ACHN (cell line): ENCODE measurements at regions not wholly inside any gene's neighbourhood (a gene's known extent, or its start where the extent isn't known, plus 50 kb on each side); places are given as distances from the start of the nearest gene placed in this dataset.
"Not testable (repeated sequence)": the region's sequence is repeated elsewhere in the genome, so short reads cannot be mapped to it uniquely, and the experiment has no call there.

ENCODE experiments used
- DNase-seq: peaks from one replicate; pipeline ENCODE4 v3.0.0-alpha.2; 2015
- in situ Hi-C: cut with HindIII; loops from 2 replicates; pipeline ENCODE4 v1.10.0; 2017; ENCODE audit warnings: low sequenced_read_pairs, low pct_ligation_motif_present, low pct_unique_long_range_greater_than_20kb

DNA sequence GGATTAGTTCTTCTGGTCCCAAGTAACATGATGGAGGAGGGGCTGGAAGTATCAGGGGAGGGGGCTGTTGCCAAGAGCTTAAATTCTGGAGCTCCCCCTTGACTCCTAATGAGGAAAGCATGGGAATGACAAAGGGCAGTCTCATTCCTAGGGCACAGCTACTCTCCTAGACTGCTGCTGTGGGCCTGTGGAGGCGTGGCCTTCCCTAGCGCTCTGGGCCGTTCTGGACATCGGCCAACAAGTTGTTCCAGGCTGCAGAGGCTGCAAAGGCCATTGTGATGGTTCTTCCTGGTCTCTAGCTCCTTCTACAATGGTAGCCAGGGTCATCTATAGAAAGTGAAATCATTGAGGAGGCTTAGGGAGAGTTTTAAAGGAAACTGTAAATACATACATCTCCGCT, 916.6 kb downstream of the DIAPH3 start:
- no peak for DNase-seq
- in situ Hi-C loops: no loop called here

DNA sequence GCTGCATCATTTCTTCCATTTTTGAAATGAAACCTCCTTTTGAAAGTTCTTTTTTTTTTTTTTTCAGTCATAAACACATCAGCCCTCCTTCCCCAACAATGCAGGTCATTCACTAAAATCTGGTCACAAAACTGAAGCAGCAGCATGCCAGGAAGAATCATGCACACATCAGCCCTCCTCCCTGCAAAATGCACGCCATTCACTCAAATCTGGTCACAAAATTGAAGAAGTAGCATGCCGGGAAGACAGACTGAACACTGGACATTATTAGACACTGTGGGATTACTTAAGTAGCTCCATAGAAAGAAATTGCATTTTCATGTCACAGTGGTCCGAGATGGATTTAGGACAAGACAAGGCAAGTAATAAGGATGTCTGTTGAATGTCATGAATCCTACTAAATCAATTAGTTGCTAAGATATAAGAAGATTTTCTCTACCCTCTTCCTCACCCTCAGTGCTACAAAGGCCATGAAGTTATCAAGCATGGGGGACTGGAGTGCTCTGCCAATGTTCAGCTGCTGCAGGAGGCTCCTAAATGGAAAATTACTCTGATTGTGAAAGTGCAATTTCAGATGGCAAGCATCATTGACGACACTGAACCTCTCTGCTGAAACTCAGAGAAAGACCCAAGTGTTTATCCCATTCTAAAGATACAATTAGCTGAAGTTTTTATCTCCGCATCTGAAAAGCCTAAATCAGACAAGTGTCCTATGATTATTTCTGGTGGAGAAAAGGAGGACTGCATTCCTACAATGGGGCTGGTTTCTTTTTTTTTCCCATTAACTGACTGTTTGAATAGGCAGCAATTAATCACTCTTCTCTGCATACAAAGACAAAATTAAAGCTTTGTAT, 913.2 kb downstream of the DIAPH3 start:
- in situ Hi-C loops: no loop called here

DNA sequence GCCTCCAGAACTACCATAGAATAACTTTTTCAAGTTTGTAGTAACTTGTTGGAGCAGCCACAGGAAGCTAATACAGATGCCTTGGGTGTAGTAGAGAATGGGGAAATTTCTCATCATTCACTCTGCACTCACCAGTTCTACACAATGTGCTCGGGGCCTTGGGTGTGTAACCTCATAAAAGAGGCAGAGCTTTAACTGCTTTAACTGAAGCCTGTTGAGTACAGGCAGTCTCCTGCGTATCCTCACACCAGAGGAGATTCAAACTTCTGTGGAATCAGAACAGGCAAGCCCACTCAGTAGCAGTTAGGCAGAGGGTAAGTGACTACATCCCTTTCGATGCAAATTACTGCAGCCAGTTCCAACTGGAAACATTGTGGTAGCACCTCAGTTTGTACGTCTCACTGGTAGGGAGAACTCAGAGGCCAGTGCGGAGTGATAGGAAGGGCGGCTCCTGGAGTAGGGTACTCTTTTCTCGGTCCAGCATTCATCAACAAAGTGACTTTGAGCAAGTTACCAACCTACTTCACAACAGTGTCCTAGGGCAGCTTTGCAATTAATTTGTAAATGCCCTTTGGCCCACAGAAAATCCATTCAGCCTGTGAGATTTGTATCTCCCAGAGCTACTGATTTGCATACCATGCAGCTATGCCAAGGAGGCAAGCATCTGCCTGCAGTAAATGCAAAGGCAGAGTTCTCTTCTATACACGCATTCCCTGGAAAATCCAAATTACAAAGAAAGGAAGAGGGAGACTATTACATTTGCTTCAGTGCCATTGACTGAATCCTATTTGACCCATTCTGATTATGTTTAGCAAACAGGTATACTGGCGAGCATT, 904.3 kb downstream of the DIAPH3 start:
- in situ Hi-C loops: no loop called here
- no peak for DNase-seq

More for the DNA sequence above, 913.2 kb downstream of the DIAPH3 start:
- DNase-seq: no peak

DNA sequence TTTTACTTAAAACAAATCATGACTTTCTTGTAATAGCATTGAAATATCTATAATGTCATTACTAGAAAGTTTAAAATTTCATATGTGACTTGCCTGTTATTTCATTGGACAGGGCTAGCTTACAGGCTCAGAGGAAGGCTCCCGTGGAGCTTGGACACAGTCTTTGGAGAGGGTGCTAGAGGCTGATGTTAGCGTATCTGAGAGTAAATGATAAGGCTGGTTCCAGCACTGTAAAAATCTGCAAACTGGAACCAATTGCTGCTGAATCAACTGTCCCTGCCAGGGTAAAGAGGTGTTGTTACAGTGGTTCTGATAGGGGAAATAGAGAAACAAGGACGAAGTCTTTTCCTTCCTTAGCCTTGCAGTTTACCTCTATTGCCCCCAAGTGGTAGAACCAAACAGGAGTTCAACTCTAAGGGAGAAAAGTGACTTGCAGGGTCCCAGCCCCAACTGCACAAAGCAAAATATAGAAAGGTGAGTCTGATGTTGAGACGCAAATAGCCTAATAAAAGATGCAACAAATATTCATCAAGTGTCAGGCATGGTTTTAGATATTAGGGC, 901.7 kb downstream of the DIAPH3 start:
- peak; percentile 18 for DNase-seq

DNA sequence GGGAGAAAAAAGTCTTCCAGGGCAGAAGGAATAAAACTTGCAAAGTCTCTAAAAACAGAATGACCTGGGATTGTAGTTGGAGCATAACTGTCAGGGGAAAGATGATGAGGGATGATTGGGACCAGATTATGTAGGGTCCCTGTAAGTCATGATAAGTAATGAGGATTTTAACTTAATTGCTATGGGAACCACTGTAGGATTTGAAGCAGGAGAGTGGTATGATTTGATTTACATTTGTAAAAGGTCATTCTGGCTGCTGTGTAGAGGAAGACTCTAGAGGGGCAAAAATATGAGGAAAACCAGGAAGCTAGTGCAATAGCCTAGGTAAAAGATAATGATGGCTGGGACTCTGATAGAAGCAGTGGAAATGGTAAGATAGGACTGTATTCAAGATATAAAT, 900.2 kb downstream of the DIAPH3 start:
- in situ Hi-C loops: no loop called here
- no peak for DNase-seq

More for the DNA sequence above, 901.7 kb downstream of the DIAPH3 start:
- in situ Hi-C loops: no loop called here

DNA sequence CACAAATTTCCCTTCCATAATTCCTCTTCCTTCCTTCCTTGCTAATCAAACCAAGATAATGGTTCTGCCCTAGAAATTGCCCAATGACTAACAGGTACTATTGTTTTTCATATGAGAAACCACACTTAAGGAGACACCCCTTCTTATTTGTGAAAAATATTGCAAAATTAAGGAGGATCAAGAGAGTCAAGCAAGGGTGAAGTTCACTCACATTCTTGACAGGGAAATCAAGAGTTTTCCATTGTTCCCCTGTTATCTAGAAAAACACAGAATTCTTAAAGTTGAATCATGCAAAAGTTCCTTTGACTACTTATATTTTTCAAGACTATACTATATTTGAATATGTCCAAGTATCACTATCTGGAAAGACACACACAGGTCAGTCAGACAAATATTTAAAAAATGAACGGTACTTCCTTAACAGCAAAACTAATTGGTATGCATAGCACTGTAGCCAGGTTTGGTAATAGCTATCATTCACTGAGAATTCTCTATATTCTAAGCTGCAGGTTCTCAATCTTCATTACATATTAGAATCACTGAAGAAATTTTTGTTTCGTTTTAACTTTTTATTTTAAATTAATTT, 897.2 kb downstream of the DIAPH3 start:
- DNase-seq: no peak
- in situ Hi-C loops: no loop called here

DNA sequence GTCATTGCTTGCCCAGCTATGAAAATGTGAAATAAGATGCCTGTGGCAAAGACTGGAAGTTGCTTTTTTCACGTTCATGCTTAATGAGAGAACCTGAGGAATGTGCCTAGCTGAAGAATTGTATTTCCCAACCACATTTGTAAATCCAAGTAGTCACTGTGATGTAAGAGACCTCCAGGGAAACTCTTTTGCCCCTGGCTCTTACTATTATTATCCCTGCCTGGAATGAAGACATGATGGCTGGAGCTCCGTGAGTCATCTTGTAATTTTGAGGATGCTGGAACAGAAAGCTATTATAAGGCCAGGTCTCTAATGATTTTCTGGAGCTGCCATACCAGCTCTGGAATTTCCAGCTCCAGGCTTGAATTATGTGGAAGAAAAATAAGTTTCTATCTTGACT, 894.3 kb downstream of the DIAPH3 start:
- DNase-seq: no peak

DNA sequence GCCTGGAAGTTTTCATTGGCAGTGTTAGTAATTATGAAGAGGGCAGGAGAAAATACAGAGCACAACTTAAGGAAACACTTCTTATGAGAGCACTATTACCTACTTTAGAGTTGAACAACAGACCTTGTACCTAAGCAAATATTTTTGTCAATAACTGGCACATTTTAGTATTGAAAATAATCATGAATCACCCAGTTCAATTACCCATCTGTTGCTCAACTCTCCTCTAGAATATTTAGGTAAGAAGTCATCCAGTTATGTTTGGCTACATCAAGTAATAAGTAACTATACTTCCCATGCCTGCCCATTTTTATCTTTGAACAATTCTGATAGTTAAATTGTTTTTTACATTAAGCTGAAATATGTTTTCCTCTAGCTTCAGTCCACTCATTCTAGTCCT, 893.4 kb downstream of the DIAPH3 start:
- in situ Hi-C loops: no loop called here
- no peak for DNase-seq

More for the DNA sequence above, 894.3 kb downstream of the DIAPH3 start:
- in situ Hi-C loops: no loop called here

DNA sequence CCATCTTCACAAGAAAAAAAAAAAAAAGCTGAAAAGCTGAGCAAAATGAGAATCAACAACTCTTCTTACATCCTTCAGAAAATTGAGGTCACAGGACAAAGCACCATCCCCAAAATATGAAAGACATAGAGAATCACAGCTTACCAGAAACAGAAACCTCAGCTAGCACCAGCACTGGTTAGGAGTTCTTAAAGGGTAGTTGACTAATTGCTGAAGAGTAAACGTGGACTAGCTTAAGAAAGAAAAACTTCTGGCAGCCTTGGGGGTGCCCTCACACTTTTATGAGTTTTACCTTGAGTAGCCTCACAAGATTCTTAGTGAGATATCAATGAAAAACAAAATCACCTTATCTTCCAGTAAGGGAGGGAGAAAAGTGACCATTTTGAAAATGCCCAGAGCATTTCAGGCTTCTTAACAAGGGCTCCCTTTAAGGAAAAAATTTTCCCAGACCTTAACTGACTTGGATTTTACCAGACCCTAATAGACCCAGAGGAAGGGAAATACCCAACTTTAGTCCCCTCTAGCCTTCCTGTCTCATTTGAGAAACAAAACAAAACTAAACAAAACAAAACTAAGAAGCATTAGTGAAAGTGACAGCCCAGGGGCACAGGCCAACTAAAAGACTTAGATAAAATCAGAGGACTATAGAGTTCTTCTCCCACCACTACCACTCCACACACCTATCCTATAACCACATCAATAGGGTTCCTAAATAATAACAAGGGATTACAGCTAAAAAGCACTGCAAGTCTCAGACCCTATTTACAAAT, 888.6 kb downstream of the DIAPH3 start:
- in situ Hi-C loops: no loop called here
- DNase-seq: no peak

DNA sequence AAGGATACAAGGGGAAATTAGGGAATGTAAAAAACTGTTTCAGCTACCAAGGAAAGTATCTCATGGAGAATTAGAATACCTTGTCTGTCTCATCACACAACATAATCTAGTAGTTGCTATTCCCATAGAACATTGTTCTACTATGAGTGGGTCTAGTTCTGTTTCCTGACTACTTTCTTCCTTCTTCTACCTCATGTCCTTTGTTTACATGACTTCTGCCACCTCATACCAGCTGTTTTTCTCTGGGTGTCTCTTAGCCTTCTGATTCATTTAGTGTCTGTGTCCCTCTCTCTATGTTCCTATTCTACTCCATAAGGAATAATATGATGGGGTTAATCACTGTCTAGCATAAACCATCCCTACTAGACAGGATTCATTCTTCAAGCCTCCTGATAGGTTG, 887.3 kb downstream of the DIAPH3 start:
- in situ Hi-C loops: no loop called here
- DNase-seq: no peak

DNA sequence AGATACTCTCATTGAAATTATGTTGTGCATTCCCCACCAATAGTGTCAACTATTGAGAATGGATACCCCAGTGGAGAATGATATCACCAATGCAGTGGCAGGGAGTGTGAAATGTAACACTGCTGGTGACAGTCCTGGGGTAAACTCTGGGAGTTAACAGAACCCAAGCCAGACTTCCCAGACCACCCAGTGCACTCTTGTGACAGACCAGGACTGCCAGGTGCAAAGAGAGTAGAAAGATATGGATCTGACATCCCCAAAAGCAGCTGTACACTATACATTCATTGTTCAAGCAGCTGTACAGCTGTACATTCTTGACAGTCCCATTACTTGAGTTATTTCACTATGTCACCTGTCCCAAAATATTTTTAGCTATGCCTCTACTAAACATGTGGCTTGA, 886.6 kb downstream of the DIAPH3 start:
- in situ Hi-C loops: no loop called here
- DNase-seq: no peak

DNA sequence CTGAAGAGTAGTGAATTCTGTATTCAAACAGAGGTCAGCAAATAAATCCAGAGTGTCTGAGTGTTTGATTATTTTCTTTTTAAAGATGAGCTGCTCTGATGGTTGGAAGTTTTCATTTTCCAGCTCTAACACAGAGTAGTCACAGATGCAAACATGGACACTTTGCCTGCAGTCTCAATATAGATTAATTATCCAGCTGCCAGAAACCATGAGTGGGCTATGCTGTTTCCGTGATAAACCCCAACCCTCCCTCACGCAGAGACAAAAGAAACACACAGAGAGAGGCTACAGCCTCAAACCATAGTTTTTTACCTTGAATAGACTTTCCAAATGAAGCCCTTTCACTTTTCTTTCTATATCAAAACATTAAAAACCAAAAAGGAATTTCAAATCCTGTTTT, 884.7 kb downstream of the DIAPH3 start:
- no peak for DNase-seq
- in situ Hi-C loops: no loop called here

DNA sequence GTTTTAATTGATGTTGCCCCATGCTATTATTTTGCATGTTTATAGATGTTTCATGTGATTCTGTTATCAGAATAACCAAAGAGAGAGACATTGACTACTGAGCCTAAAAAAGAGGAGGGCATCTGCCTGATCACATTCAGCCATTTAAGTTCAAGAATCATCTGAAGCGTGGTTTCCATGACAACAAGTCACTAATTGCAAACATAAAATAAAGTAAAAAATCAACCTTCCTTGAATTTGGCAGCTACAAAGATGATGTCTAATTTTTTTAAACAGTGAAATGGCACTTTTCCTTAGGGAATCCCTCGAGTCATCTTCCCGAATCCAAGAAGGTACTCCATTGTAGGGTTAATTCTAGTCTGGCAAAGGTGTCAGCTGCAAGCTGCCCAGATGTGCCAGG, 884.2 kb downstream of the DIAPH3 start:
- in situ Hi-C loops: no loop called here

DNA sequence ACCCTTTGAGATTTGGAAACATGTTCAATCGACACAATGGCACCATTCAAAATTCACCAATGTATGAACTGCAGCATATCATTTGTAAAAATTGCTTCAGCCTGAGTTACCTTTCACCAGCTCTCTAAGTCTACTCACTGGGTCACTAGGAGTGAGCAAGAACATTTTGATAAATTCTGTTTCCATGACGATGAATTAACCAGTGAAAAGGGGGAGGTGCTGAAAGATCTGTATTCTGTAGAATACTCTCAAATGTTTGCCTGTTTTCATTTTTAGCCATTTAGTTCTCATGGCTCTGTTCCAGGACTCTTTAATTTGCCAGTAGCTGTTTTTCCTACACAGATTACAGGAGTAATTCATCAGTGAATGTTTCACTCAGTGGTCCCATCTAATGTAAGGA, 883.4 kb downstream of the DIAPH3 start:
- in situ Hi-C loops: no loop called here
- DNase-seq: no peak

More for the DNA sequence above, 884.2 kb downstream of the DIAPH3 start:
- DNase-seq: no peak

DNA sequence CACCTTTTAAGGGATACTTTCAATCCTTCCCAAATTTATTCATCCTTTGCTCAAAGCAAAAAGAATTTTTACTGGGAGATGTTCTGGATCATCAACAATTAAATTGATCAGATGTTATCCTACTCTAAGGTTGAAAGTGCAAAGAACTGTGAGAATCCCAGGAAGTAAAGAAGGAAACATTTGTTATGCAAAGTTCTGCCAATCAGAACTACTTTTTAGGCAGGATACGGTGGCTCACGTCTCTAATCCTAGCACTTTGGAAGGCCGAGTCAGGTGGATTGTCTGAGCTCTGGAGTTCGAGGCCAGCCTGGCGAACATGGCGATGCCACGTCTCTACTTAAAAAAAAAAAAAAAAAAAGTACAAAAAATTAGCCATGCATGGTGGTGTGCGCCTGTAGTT, 882.3 kb downstream of the DIAPH3 start:
- in situ Hi-C loops: no loop called here
- DNase-seq: no peak

DNA sequence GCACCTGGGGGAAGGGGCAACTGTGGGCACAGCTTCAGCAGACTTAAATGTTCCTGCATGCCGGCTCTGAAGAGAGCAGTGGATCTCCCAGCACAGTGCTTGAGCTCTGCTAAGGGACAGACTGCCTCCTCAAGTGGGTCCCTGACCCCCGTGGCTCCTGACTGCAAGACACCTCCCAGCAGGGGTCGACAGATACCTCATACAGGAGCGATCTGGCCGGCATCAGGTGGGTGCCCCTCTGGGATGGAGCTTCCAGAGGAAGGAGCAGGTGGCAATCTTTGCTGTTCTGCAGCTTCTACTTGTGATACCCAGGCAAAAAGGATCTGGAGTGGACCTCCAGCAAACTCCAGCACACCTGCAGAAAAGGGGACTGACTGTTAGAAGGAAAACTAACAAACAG, 871.5 kb downstream of the DIAPH3 start:
- in situ Hi-C loops: not testable (repeated sequence)

DNA sequence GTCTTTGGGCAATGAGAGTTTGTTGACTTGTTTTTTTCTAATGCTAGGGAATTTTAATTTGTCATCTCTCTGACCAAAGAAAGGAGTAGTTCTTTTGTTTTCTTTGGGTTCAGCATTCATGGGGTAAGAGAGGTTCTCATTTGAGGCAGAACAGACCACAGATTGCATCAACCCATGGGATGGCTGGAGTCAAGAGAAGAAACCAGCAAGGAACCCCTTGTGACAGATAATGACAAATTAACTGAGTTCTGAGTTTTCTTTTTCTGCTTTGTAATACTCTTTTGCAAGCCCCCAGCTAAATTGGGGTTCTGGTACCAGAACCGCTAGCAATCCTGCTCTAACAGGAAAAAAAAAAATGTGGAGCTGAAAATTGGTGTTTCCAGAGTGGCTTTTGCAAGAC, 864.1 kb downstream of the DIAPH3 start:
- in situ Hi-C loops: no loop called here
- DNase-seq: no peak

More for the DNA sequence above, 871.5 kb downstream of the DIAPH3 start:
- DNase-seq: not testable (repeated sequence)
